ENCODE measurements at regions not wholly inside any gene's neighbourhood (a gene's known extent, or its start where the extent isn't known, plus 50 kb on each side); places are given as distances from the start of the nearest gene placed in this dataset.
A peak's percentile ranks its signal among the peaks of the same experiment; 100 is the strongest.

- DNase-seq: no peak
These were observed 160.2 kb downstream of the CYYR1 start for GRCh38 chr21:26412885-26413284.

GRCh38 chr21:26409735-26410134, 163.4 kb downstream of the CYYR1 start:
- DNase-seq: peak; percentile 68

GRCh38 chr21:26408511-26408910, 164.6 kb downstream of the CYYR1 start:
- DNase-seq: no peak

GRCh38 chr21:26406526-26406925, 166.6 kb downstream of the CYYR1 start:
- DNase-seq: peak; percentile 23

- peak; percentile 31 for DNase-seq
These were observed 167.2 kb downstream of the CYYR1 start for GRCh38 chr21:26405735-26406361.

GRCh38 chr21:26405071-26405470, 168.0 kb downstream of the CYYR1 start:
- DNase-seq: no peak

GRCh38 chr21:26404288-26404687, 168.8 kb downstream of the CYYR1 start:
- DNase-seq: no peak

GRCh38 chr21:26403321-26403720, 169.8 kb downstream of the CYYR1 start:
- no peak for DNase-seq

GRCh38 chr21:26397545-26397944, 175.5 kb downstream of the CYYR1 start:
- no peak for DNase-seq

GRCh38 chr21:26394341-26394740, 178.7 kb downstream of the CYYR1 start:
- no peak for DNase-seq

GRCh38 chr21:26391166-26391565, 181.9 kb downstream of the CYYR1 start:
- no peak for DNase-seq

GRCh38 chr21:26389971-26390641, 183.0 kb downstream of the CYYR1 start:
- peak; percentile 13 for DNase-seq

- DNase-seq: no peak
These were observed 184.3 kb downstream of the CYYR1 start for GRCh38 chr21:26388731-26389231.

GRCh38 chr21:26385721-26386120, 187.4 kb downstream of the CYYR1 start:
- DNase-seq: no peak

- DNase-seq: no peak
These were observed 193.5 kb downstream of the CYYR1 start for GRCh38 chr21:26379561-26379960.

GRCh38 chr21:26377111-26377694, 195.9 kb downstream of the CYYR1 start:
- DNase-seq: no peak

GRCh38 chr21:26374817-26375216, 198.3 kb downstream of the CYYR1 start:
- no peak for DNase-seq

GRCh38 chr21:26368591-26369320, 198.2 kb upstream of the APP start:
- DNase-seq: no peak

- no peak for DNase-seq
These were observed 196.2 kb upstream of the APP start for GRCh38 chr21:26366781-26367180.

- DNase-seq: no peak
These were observed 195.3 kb upstream of the APP start for GRCh38 chr21:26365849-26366248.

- DNase-seq: no peak
These were observed 181.1 kb upstream of the APP start for GRCh38 chr21:26351661-26352060.

GRCh38 chr21:26332867-26333266, 162.3 kb upstream of the APP start:
- no peak for DNase-seq

GRCh38 chr21:26331205-26331980, 160.8 kb upstream of the APP start:
- DNase-seq: no peak
